Smooth muscle cell (in vitro differentiated cells): ENCODE measurements at regions not wholly inside any gene's neighbourhood (a gene's known extent, or its start where the extent isn't known, plus 50 kb on each side); places are given as distances from the start of the nearest gene placed in this dataset.
"Not testable (repeated sequence)": the region's sequence is repeated elsewhere in the genome, so short reads cannot be mapped to it uniquely, and the experiment has no call there.

Experiments
- DNase-seq: peaks from one replicate; lab custom pipeline; 2025; ENCODE audit not compliant: unreplicated experiment; lab: John Stamatoyannopoulos, UW
- H2AFZ ChIP-seq: fragments of 200-600 bp; sonication (generic); 2 replicates; pipeline ENCODE4 v1.6.0; 2016; ENCODE audit warnings: antibody characterized with exemption, low read depth, mild to moderate bottlenecking
- H3F3A ChIP-seq: fragments of 200-600 bp; sonication (generic); 2 replicates; pipeline ENCODE4 v1.6.0; 2017; ENCODE audit warnings: antibody characterized with exemption, low read depth
- H3K27ac ChIP-seq: fragments of 200-600 bp; sonication (generic); 2 replicates; pipeline ENCODE4 v1.5.1; 2016; ENCODE audit warnings: low read depth, mild to moderate bottlenecking
- H3K27me3 ChIP-seq: fragments of 200-600 bp; sonication (generic); 2 replicates; pipeline ENCODE4 v1.6.1; 2016; ENCODE audit warnings: low read depth, mild to moderate bottlenecking
- H3K36me3 ChIP-seq: fragments of 200-600 bp; sonication (generic); 2 replicates; pipeline ENCODE4 v1.5.1; 2016; ENCODE audit warnings: low read depth
- H3K4me1 ChIP-seq: fragments of 200-600 bp; sonication (generic); 2 replicates; pipeline ENCODE4 v1.5.1; 2016; ENCODE audit warnings: low read depth
- H3K4me2 ChIP-seq: fragments of 200-600 bp; sonication (generic); 2 replicates; pipeline ENCODE4 v1.6.0; 2016; ENCODE audit warnings: mild to moderate bottlenecking
- H3K4me3 ChIP-seq: fragments of 200-600 bp; sonication (generic); 2 replicates; pipeline ENCODE4 v1.5.1; 2016; ENCODE audit warnings: mild to moderate bottlenecking
- H3K79me2 ChIP-seq: fragments of 200-600 bp; sonication (generic); 2 replicates; pipeline ENCODE4 v1.6.0; 2016; ENCODE audit warnings: low read depth, mild to moderate bottlenecking
- H3K9ac ChIP-seq: fragments of 200-600 bp; sonication (generic); 2 replicates; pipeline ENCODE4 v1.6.0; 2016; ENCODE audit warnings: low read depth
- H3K9me3 ChIP-seq: fragments of 200-600 bp; sonication (generic); replicated peaks from 2 replicates; pipeline ENCODE4 v1.5.1; 2016; ENCODE audit warnings: low read depth
- H4K20me1 ChIP-seq: fragments of 200-600 bp; sonication (generic); 2 replicates; pipeline ENCODE4 v1.6.0; 2016; ENCODE audit warnings: low read depth
- WGBS: methylation state at CpG from one replicate; pipeline ENCODE4 v1.1.7; 2016; ENCODE audit warnings: low lambda C conversion rate; 5-methylcytosine and 5-hydroxymethylcytosine counted together
- TF ChIP-seq, protein P1 (sequence below): fragments of 200-600 bp; sonication (generic); IDR thresholded peaks from 2 replicates; pipeline ENCODE4 v1.5.1; 2017; ENCODE audit warnings: borderline replicate concordance, mild to moderate bottlenecking, antibody characterized with exemption; ENCODE audit not compliant: insufficient read depth, poor library complexity, severe bottlenecking

DNA sequence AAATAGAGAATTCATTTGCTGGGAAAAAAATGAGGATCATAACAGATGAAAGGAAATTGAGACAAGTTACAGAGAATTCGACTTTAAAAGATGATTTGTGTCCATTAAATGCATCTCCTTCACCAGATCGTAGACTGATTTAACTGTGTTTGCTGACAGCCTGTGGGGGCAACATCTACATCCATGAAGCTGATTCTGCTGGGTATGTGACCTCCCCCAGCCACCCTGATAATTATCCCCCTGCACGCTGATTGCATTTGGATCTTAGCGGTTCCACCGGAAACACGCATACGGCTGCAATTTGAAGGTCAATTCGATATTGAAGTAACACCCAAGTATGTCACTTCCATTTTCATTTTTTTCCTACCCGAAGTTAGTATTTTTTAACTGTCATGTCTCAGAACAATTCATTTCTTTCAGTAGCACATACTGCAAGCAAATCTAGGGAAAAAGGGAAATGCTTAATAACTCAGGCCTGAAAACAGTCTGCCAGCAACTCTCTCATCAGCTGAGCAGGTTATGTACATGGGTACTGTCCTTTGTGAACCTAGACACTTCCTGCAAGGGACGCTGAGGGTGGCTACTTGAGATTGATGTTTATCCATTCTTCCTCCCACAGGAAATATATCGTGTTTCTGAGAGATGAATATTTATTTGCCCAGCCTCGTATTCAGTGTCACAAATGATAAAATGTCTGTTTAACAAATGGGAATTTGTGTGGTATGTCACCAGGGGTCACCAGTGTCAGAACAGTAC is 134.9 kb downstream of the ZNF22 start:
- Histone ChIP-seq H3K9me3 (no peaks in the 10 kb centered on the region), H4K20me1 (no peaks in the 10 kb centered on the region), H3K79me2 (no peaks in the 10 kb centered on the region), H3K4me3 (no peak overlapping the region), H3K36me3 (no peaks in the 10 kb centered on the region), H2AFZ (no peak overlapping the region), H3F3A (no peaks in the 10 kb centered on the region), H3K4me2 (no peak overlapping the region), H3K9ac (no peak overlapping the region), H3K27me3 (no peaks in the 10 kb centered on the region), H3K27ac (no peak overlapping the region), H3K4me1 (no peaks in the 10 kb centered on the region)
- no peak for DNase-seq
- TF ChIP-seq, protein P1, sequence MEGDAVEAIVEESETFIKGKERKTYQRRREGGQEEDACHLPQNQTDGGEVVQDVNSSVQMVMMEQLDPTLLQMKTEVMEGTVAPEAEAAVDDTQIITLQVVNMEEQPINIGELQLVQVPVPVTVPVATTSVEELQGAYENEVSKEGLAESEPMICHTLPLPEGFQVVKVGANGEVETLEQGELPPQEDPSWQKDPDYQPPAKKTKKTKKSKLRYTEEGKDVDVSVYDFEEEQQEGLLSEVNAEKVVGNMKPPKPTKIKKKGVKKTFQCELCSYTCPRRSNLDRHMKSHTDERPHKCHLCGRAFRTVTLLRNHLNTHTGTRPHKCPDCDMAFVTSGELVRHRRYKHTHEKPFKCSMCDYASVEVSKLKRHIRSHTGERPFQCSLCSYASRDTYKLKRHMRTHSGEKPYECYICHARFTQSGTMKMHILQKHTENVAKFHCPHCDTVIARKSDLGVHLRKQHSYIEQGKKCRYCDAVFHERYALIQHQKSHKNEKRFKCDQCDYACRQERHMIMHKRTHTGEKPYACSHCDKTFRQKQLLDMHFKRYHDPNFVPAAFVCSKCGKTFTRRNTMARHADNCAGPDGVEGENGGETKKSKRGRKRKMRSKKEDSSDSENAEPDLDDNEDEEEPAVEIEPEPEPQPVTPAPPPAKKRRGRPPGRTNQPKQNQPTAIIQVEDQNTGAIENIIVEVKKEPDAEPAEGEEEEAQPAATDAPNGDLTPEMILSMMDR: no peak
- WGBS: 85% methylated on average over 12 of the region's 12 CpGs

DNA sequence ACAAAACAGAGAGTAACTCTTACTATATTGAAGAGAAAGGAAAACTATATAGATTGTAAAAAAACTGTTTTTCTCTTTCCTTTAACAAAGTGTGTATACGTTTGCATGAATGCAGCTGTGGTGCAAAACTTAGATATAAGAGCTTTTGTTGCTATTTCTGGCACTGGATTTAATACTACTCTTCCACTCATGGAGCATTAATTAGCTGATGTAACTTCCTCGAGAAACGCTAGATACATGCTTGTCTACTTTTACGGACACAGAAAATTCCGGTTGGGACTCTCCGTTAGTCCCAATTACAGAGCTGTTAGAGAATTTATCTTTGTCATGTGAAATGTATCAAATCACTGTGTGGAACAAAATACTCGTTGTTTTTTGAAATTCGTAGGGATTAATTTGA is 135.5 kb downstream of the ZNF22 start:
- H3K36me3 ChIP-seq: no peaks in the 10 kb centered on the region
- H3K27me3 ChIP-seq: no peaks in the 10 kb centered on the region
- H3K4me3 ChIP-seq: no peak overlapping the region
- no peaks in the 10 kb centered on the region for H3K4me1 ChIP-seq
- no peaks in the 10 kb centered on the region for H3K9me3 ChIP-seq
- no peak overlapping the region for H3K27ac ChIP-seq
- H3K4me2 ChIP-seq: peak overlapping the region; percentile 12
- WGBS: 58% methylated on average over 8 of the region's 8 CpGs
- TF ChIP-seq, protein P1: no peak
- H3K79me2 ChIP-seq: no peaks in the 10 kb centered on the region
- H3K9ac ChIP-seq: no peak overlapping the region
- no peaks in the 10 kb centered on the region for H4K20me1 ChIP-seq
- no peaks in the 10 kb centered on the region for H3F3A ChIP-seq
- DNase-seq: no peak
- H2AFZ ChIP-seq: peak overlapping the region; percentile 54

DNA sequence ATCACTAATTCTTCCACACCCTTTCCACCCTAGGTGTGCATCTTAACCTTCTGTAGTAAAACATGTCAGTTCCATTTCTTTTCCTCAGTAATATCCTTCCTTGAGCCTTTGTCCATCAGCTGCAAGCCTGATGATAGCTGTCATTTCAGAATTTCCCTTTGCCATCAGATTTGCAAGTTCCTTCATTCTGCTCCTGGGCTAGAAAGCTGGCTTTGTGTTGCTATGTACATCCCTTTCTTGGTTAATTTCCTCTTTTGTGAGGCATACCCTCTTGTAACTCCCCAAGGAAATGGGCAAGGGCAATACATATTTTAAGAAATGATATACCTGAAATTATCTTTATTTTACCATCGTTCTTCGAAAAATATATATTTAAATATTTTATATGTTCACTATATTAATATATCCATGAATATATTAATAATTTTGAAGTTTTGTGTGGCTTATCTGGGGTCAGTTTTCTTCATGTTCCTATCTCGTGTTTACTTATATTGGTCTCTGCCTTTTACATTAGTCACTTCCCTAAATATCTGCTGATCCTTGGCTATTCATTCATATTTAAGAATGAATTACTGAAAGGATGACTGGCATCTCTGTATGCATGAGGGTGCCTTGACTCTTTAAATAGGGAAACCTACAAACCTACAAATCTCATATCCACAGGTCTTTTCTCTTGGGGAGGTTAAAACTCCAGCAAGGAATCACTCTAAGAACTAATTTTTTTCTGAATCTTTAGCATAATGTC is 143.8 kb downstream of the ZNF22 start:
- Histone ChIP-seq H3K4me1 (no peaks in the 10 kb centered on the region), H3F3A (no peaks in the 10 kb centered on the region), H2AFZ (no peak overlapping the region), H3K79me2 (no peaks in the 10 kb centered on the region), H3K4me2 (no peak overlapping the region), H3K27ac (no peak overlapping the region), H3K27me3 (no peaks in the 10 kb centered on the region), H4K20me1 (no peaks in the 10 kb centered on the region), H3K9me3 (no peaks in the 10 kb centered on the region), H3K36me3 (no peaks in the 10 kb centered on the region), H3K4me3 (no peak overlapping the region), H3K9ac (no peak overlapping the region)
- TF ChIP-seq, protein P1: no peak
- WGBS: 90% methylated on average over 3 of the region's 3 CpGs
- no peak for DNase-seq

DNA sequence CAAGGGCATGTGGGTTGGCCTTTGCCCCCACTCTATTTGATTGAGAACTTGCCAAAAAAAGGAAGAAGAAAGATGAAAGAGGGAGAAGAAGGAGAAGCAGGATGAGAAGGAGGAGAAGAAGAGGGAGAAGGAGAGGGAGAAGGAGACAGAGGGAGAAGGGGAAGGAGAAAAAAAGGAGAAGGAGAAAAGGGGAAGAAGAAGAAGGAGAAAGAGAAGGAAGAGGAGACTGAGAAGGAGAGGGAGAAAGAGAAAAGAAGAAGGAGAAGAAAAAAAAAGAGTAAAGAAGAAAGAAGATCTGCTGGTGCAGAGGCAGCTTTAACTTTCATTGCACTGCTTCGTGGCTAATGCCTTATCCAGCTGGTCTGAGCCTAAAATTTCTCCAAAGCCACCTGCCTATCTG is 144.4 kb downstream of the ZNF22 start:
- DNase-seq, H3K9me3 ChIP-seq, H3K27ac ChIP-seq, H3F3A ChIP-seq, H3K4me2 ChIP-seq, H4K20me1 ChIP-seq, H3K4me1 ChIP-seq, H3K4me3 ChIP-seq, H3K79me2 ChIP-seq, H3K9ac ChIP-seq, H3K27me3 ChIP-seq, H3K36me3 ChIP-seq, H2AFZ ChIP-seq: not testable (repeated sequence)
- 47% methylated on average over 1 of the region's 1 CpG for WGBS
